ENCODE measurements at regions not wholly inside any gene's neighbourhood (a gene's known extent, or its start where the extent isn't known, plus 50 kb on each side); places are given as distances from the start of the nearest gene placed in this dataset. TPM values are rescaled to one million over a fixed set of nuclear protein-coding genes. Genes with fewer than 3 reads are reported as not detected.

- Histone ChIP-seq H3K4me1 (ENCODE audit: control insufficient read depth in 5 of 5, insufficient read depth in 5 of 5, low read length in 5 of 5) (peaks cover 0 to 7% (median 0%) of the 10 kb centered on the region in 5 donors), H3K36me3 (ENCODE audit: control insufficient read depth in 4 of 4, insufficient read depth in 4 of 4, low read length in 4 of 4) (no peaks in the 10 kb centered on the region), H3K9me3 (ENCODE audit: control insufficient read depth in 4 of 4, insufficient read depth in 3 of 4, low read length in 3 of 4) (no peaks in the 10 kb centered on the region), H3K9ac (ENCODE audit: insufficient read depth in 1 of 2, low read length in 2 of 2) (no peak overlapping the region), H3K27me3 (ENCODE audit: control insufficient read depth in 3 of 3, insufficient read depth in 3 of 3, low read length in 2 of 3) (no peaks in the 10 kb centered on the region), H3K27ac (ENCODE audit: low read depth in 1 of 2, low read length in 1 of 2) (no peak overlapping the region), H3K4me3 (no peak overlapping the region)
- 72 to 87% methylated on average over 4 of the region's 4 CpGs for WGBS, 2 donors
- TF ChIP-seq CTCF (IDR thresholded peaks at IDR 0.05; ENCODE audit: control extremely low read depth, extremely low read depth): no peak
- ATAC-seq (ENCODE audit: insufficient read depth, low FRiP score): no peak
- no peak for DNase-seq
These were observed 52.3 kb upstream of the SEMA3D start for GRCh38 chr7:85239109-85239508.

DNA sequence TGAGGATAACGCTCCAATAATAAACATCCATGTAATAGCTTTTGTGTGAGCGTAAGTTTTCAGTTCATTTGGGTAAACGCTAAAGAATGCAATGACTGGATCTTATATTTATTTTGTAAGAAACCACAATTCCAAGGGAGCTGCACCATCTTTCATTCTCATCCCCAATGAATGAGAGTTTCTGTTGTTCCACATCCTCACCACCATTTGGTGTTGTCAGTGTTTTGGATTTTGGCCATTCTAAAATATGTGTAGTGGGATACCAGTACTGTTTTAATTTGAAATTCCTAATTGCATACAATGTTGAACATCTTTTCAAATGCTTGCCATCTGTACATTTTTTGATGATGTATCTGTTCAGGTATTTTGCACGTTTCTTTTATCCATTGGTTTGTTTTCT lies 50.9 kb upstream of the SEMA3D start:
- ATAC-seq (ENCODE audit: insufficient read depth, low FRiP score) (no peak), DNase-seq (no peak)
- Histone ChIP-seq H3K36me3 (ENCODE audit: control insufficient read depth in 4 of 4, insufficient read depth in 4 of 4, low read length in 4 of 4) (no peaks in the 10 kb centered on the region), H3K4me3 (no peak overlapping the region), H3K27me3 (ENCODE audit: control insufficient read depth in 3 of 3, insufficient read depth in 3 of 3, low read length in 2 of 3) (no peaks in the 10 kb centered on the region), H3K9me3 (ENCODE audit: control insufficient read depth in 4 of 4, insufficient read depth in 3 of 4, low read length in 3 of 4) (no peaks in the 10 kb centered on the region), H3K27ac (ENCODE audit: low read depth in 1 of 2, low read length in 1 of 2) (no peak overlapping the region), H3K9ac (ENCODE audit: insufficient read depth in 1 of 2, low read length in 2 of 2) (no peak overlapping the region), H3K4me1 (ENCODE audit: control insufficient read depth in 5 of 5, insufficient read depth in 5 of 5, low read length in 5 of 5) (peaks cover 0 to 9% (median 0%) of the 10 kb centered on the region in 5 donors)
- TF ChIP-seq CTCF (IDR thresholded peaks at IDR 0.05; ENCODE audit: control extremely low read depth, extremely low read depth): no peak
- WGBS, 2 donors: 82 to 86% methylated on average over 4 of the region's 4 CpGs

Small RNAs in the stretch of these regions (small RNA-seq; reads per million reads assigned to genes)
- not detected for gene DYNLL1P7 (ENCODE audit: low replicate concordance)
